SU-DHL-6 (cell line): ENCODE measurements at regions not wholly inside any gene's neighbourhood (a gene's known extent, or its start where the extent isn't known, plus 50 kb on each side); places are given as distances from the start of the nearest gene placed in this dataset.

ENCODE experiments used
- H2AFZ ChIP-seq: fragments of 200-600 bp; sonication (generic); 2 replicates; pipeline ENCODE4 v1.6.1; 2014; ENCODE audit warnings: low read depth, mild to moderate bottlenecking, moderate library complexity, mixed read lengths, antibody characterized with exemption, low read length; ENCODE audit not compliant: severe bottlenecking
- H3F3A ChIP-seq: fragments of 200-600 bp; shearing (Covaris generic); 2 replicates; pipeline ENCODE4 v1.6.0; 2016; ENCODE audit warnings: antibody characterized with exemption, mild to moderate bottlenecking; ENCODE audit not compliant: insufficient read depth
- H3K27ac ChIP-seq: fragments of 200-600 bp; sonication (generic); 2 replicates; pipeline ENCODE4 v1.5.1; 2016; ENCODE audit warnings: low read depth, mild to moderate bottlenecking, low read length, moderate library complexity, mixed read lengths
- H3K27me3 ChIP-seq: fragments of 200-600 bp; sonication (generic), shearing (Covaris generic); 2 replicates; pipeline ENCODE4 v1.6.0; 2014; ENCODE audit warnings: mild to moderate bottlenecking, low read length
- H3K36me3 ChIP-seq: fragments of 200-600 bp; sonication (generic); 2 replicates; pipeline ENCODE4 v1.6.1; 2014; ENCODE audit warnings: mild to moderate bottlenecking, low read length, mixed read lengths
- H3K4me2 ChIP-seq: fragments of 300-600, 200-600 bp; shearing (Covaris generic), sonication (generic); 2 replicates; pipeline ENCODE4 v1.6.0; 2014; ENCODE audit warnings: low read length, low read depth, mild to moderate bottlenecking; ENCODE audit not compliant: poor library complexity, severe bottlenecking
- H3K4me3 ChIP-seq: fragments of 200-600 bp; sonication (generic); 2 replicates; pipeline ENCODE4 v1.5.1; 2014; ENCODE audit warnings: antibody characterized with exemption, low read length, mild to moderate bottlenecking, mixed read lengths; ENCODE audit not compliant: insufficient read depth, poor library complexity, severe bottlenecking
- H3K79me2 ChIP-seq: fragments of 200-600 bp; sonication (generic); 2 replicates; pipeline ENCODE4 v1.6.1; 2014; ENCODE audit warnings: mild to moderate bottlenecking, low read length, moderate library complexity; ENCODE audit not compliant: insufficient read depth
- H3K9ac ChIP-seq: fragments of 200-600 bp; sonication (generic); 2 replicates; pipeline ENCODE4 v1.7.0; 2014; ENCODE audit warnings: mild to moderate bottlenecking, low read length
- H3K9me2 ChIP-seq: fragments of 200-600 bp; sonication (generic); replicated peaks from 2 replicates; pipeline ENCODE4 v1.6.1; 2014; ENCODE audit warnings: low read length; ENCODE audit not compliant: insufficient read depth
- H3K9me3 ChIP-seq: fragments of 200-600 bp; sonication (generic); 2 replicates; pipeline ENCODE4 v1.6.1; 2014; ENCODE audit warnings: low read length, mixed read lengths; ENCODE audit not compliant: insufficient read depth
- H4K20me1 ChIP-seq: fragments of 200-600 bp; sonication (generic); 2 replicates; pipeline ENCODE4 v1.6.1; 2014; ENCODE audit warnings: low read depth, mild to moderate bottlenecking, antibody characterized with exemption, low read length, moderate library complexity, mixed read lengths
- CTCF ChIP-seq: fragments of 200-600 bp; sonication (generic); IDR thresholded peaks from one replicate; pipeline ENCODE4 v1.5.1; 2017; ENCODE audit warnings: antibody characterized with exemption, mild to moderate bottlenecking, low read length, moderate library complexity; ENCODE audit not compliant: insufficient read depth, poor library complexity, severe bottlenecking
- EZH2phosphoT487 ChIP-seq: fragments of 200-600 bp; sonication (generic), shearing (Covaris generic); conservative IDR thresholded peaks from 2 replicates; pipeline ENCODE4 v1.6.1; 2018; ENCODE audit warnings: mild to moderate bottlenecking, antibody characterized with exemption, low read length, moderate library complexity, mixed read lengths

- no peak overlapping the region for H3K9ac ChIP-seq
- no peak overlapping the region for H3K27ac ChIP-seq
- H4K20me1 ChIP-seq: no peaks in the 10 kb centered on the region
- no peak overlapping the region for H3K4me3 ChIP-seq
- no peak overlapping the region for H3K4me2 ChIP-seq
- no peak for TF ChIP-seq CTCF
- no peak for TF ChIP-seq EZH2phosphoT487
- no peaks in the 10 kb centered on the region for H3F3A ChIP-seq
- no peak overlapping the region for H2AFZ ChIP-seq
- no peaks in the 10 kb centered on the region for H3K9me3 ChIP-seq
- H3K9me2 ChIP-seq: no peaks in the 10 kb centered on the region; the same call in 1 of the 2 replicates
- no peaks in the 10 kb centered on the region for H3K36me3 ChIP-seq
- no peaks in the 10 kb centered on the region for H3K27me3 ChIP-seq
- no peaks in the 10 kb centered on the region for H3K79me2 ChIP-seq
Measured at GRCh38 chr12:114955414-114956014, 271.5 kb upstream of the TBX3 start.

- Histone ChIP-seq H3K79me2 (no peaks in the 10 kb centered on the region), H3K27ac (no peak overlapping the region), H3K27me3 (no peaks in the 10 kb centered on the region), H3K9me3 (no peaks in the 10 kb centered on the region), H4K20me1 (no peaks in the 10 kb centered on the region), H3K9ac (no peak overlapping the region), H3K4me2 (no peak overlapping the region), H3F3A (no peaks in the 10 kb centered on the region), H2AFZ (no peak overlapping the region), H3K4me3 (no peak overlapping the region), H3K9me2 (no peaks in the 10 kb centered on the region; the same call in 1 of the 2 replicates), H3K36me3 (no peaks in the 10 kb centered on the region)
- TF ChIP-seq CTCF (no peak), EZH2phosphoT487 (no peak)
Measured at GRCh38 chr12:114954511-114955055, 270.6 kb upstream of the TBX3 start.

- no peak overlapping the region for H3K27ac ChIP-seq
- TF ChIP-seq CTCF (no peak), EZH2phosphoT487 (no peak)
- H3K4me2 ChIP-seq: no peak overlapping the region
- H3K27me3 ChIP-seq: no peaks in the 10 kb centered on the region
- no peaks in the 10 kb centered on the region; the same call in 1 of the 2 replicates for H3K9me2 ChIP-seq
- H3F3A ChIP-seq: no peaks in the 10 kb centered on the region
- no peaks in the 10 kb centered on the region for H3K9me3 ChIP-seq
- no peak overlapping the region for H2AFZ ChIP-seq
- no peaks in the 10 kb centered on the region for H3K79me2 ChIP-seq
- no peaks in the 10 kb centered on the region for H3K36me3 ChIP-seq
- no peak overlapping the region for H3K4me3 ChIP-seq
- H3K9ac ChIP-seq: no peak overlapping the region
- no peaks in the 10 kb centered on the region for H4K20me1 ChIP-seq
Measured at GRCh38 chr12:114952573-114953271, 268.7 kb upstream of the TBX3 start.
